ENCODE measurements at regions not wholly inside any gene's neighbourhood (a gene's known extent, or its start where the extent isn't known, plus 50 kb on each side); places are given as distances from the start of the nearest gene placed in this dataset.
"Not testable (repeated sequence)": the region's sequence is repeated elsewhere in the genome, so short reads cannot be mapped to it uniquely, and the experiment has no call there.

DNA sequence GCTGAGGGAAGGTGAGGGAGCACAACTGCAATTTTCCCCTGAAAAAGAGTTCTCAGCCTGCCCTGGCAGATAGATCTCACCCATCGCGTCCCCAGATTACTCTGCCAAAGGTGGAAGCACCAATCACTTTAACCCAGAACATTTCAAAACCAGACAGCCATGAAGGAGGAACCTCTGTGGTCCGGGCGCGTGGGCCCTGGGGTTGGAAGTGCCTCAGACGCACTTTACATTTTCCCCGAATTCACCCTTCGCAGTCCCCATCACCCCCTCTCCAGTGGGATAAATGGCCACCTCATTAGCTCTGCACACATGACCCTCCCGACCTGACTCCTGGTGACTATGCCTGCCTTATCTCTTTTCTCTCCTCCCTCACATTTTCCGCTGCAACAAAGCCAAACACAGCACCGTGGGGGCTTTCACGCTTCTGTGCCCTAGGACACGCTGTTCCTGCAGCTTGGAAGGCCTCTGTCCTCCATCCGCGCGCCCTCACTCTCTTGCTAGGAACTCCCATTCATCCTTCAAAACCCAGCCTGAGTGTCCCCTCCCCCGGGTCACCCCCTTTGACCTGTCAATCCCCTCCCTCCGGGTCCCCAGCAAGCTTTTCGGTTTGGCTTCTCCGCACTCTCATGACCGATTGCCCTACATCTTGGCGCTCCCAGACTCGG lies 68.2 kb upstream of the SPDYE9 start:
- H3K36me3 ChIP-seq (ENCODE audit: insufficient read depth, low read length, poor library complexity, severe bottlenecking); H3K27me3 ChIP-seq (replicated peaks; ENCODE audit: insufficient read depth, low read depth, low read length, poor library complexity); intact Hi-C loops (cut with micrococcal nuclease; ENCODE audit: unreplicated experiment); H3K9me3 ChIP-seq (ENCODE audit: low read depth, low read length, poor library complexity, severe bottlenecking); CTCF ChIA-PET; BruUV-seq (replicated peaks); H3K27ac ChIP-seq (ENCODE audit: low read depth, low read length, poor library complexity, severe bottlenecking); H3K4me1 ChIP-seq (ENCODE audit: insufficient read depth, low read length, poor library complexity, severe bottlenecking); DNase-seq (ENCODE audit: low spot score); POLR2A ChIA-PET (ENCODE audit: low non-redundant PET): not testable (repeated sequence)
- peak overlapping the region; percentile 34 for H3K4me3 ChIP-seq (ENCODE audit: low read depth, low read length, poor library complexity, severe bottlenecking)

DNA sequence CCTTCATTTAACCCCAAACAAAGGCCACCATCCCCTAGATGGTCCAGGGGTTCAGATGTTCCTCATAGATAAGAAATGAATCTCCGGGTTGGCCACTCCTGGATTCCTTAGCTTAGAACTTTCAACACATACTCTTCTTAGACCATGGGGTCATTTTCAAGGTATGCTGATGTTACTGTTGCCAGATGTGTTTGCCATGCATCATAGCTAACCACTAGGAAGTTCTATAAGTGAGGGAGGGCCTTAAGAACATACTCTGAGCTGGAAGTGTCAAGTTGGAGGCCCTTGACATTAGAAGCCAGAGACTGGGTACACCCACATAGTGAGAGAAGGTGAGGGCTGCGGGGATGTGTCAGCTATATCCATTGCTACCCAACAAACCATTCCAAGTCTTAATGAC lies 62.7 kb upstream of the SPDYE9 start:
- H3K27me3 ChIP-seq (replicated peaks; ENCODE audit: insufficient read depth, low read depth, low read length, poor library complexity); POLR2A ChIA-PET (ENCODE audit: low non-redundant PET); H3K27ac ChIP-seq (ENCODE audit: low read depth, low read length, poor library complexity, severe bottlenecking); H3K9me3 ChIP-seq (ENCODE audit: low read depth, low read length, poor library complexity, severe bottlenecking); H3K4me3 ChIP-seq (ENCODE audit: low read depth, low read length, poor library complexity, severe bottlenecking); CTCF ChIA-PET; H3K36me3 ChIP-seq (ENCODE audit: insufficient read depth, low read length, poor library complexity, severe bottlenecking); intact Hi-C loops (cut with micrococcal nuclease; ENCODE audit: unreplicated experiment); H3K4me1 ChIP-seq (ENCODE audit: insufficient read depth, low read length, poor library complexity, severe bottlenecking); DNase-seq (ENCODE audit: low spot score); BruUV-seq (replicated peaks): not testable (repeated sequence)

DNA sequence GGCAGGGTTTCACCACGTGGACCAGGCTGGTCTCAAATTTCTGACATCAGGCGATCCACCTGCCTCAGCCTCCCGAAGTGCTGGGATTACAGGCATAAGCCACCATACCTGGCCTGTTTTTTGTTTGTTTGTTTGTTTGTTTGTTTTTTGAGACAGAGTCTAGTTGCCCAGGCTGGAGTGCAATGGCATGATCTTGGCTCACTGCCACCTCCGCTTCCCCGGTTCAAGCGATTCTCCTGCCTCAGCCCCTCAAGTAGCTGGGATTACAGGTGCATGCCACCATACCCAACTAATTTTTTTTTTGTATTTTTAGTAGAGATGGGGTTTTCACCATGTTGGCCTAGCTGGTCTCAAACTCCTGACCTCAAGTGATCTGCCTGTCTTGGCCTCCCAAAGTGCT lies 61.8 kb upstream of the SPDYE9 start:
- H3K27ac ChIP-seq (ENCODE audit: low read depth, low read length, poor library complexity, severe bottlenecking); intact Hi-C loops (cut with micrococcal nuclease; ENCODE audit: unreplicated experiment); H3K9me3 ChIP-seq (ENCODE audit: low read depth, low read length, poor library complexity, severe bottlenecking); BruUV-seq (replicated peaks); POLR2A ChIA-PET (ENCODE audit: low non-redundant PET); DNase-seq (ENCODE audit: low spot score); CTCF ChIA-PET; H3K27me3 ChIP-seq (replicated peaks; ENCODE audit: insufficient read depth, low read depth, low read length, poor library complexity); H3K4me3 ChIP-seq (ENCODE audit: low read depth, low read length, poor library complexity, severe bottlenecking); H3K4me1 ChIP-seq (ENCODE audit: insufficient read depth, low read length, poor library complexity, severe bottlenecking); H3K36me3 ChIP-seq (ENCODE audit: insufficient read depth, low read length, poor library complexity, severe bottlenecking): not testable (repeated sequence)

DNA sequence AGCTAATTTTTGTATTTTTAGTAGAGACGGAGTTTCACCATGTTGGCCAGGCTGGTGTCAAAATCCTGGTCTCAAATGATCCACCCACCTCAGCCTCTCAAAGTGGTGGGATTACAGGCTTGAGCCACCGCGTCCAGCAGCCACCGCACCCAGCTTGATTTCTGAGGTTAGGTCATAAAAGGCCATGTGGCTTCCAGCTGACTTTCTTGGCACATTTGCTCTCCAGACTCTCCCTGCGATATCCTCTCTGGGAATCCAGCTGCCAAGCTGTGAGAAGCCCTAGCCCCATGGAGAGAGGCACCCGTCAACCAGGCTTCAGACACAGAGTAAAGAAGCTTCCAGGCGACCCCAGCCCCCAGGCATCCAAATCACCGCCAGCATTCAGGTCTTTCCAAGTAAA lies 58.2 kb upstream of the SPDYE9 start:
- intact Hi-C loops (cut with micrococcal nuclease; ENCODE audit: unreplicated experiment); CTCF ChIA-PET; H3K4me3 ChIP-seq (ENCODE audit: low read depth, low read length, poor library complexity, severe bottlenecking); H3K36me3 ChIP-seq (ENCODE audit: insufficient read depth, low read length, poor library complexity, severe bottlenecking); H3K27ac ChIP-seq (ENCODE audit: low read depth, low read length, poor library complexity, severe bottlenecking); BruUV-seq (replicated peaks); DNase-seq (ENCODE audit: low spot score); POLR2A ChIA-PET (ENCODE audit: low non-redundant PET); H3K9me3 ChIP-seq (ENCODE audit: low read depth, low read length, poor library complexity, severe bottlenecking); H3K4me1 ChIP-seq (ENCODE audit: insufficient read depth, low read length, poor library complexity, severe bottlenecking); H3K27me3 ChIP-seq (replicated peaks; ENCODE audit: insufficient read depth, low read depth, low read length, poor library complexity): not testable (repeated sequence)

DNA sequence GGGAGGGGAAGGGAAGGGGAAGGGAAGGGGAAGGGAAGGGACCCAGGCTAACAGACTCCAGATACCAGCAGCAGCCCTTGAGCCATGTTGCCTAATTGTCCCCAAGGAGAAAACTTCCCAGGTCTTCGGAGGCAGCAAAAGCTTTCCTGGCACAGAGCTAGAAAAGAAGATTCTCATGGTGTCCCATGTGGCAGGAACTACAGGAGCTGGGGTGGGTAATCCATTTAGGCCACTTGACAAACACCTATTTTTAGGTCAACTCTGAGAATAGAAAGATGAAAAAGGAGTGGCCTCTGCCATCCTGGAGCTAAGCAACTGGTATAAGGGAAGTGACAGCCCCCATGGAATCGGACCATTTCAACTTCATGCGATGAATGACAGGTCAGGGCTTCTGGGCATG lies 52.1 kb upstream of the SPDYE9 start:
- BruUV-seq (replicated peaks); DNase-seq (ENCODE audit: low spot score); POLR2A ChIA-PET (ENCODE audit: low non-redundant PET); H3K27me3 ChIP-seq (replicated peaks; ENCODE audit: insufficient read depth, low read depth, low read length, poor library complexity); H3K9me3 ChIP-seq (ENCODE audit: low read depth, low read length, poor library complexity, severe bottlenecking); intact Hi-C loops (cut with micrococcal nuclease; ENCODE audit: unreplicated experiment); H3K36me3 ChIP-seq (ENCODE audit: insufficient read depth, low read length, poor library complexity, severe bottlenecking); H3K27ac ChIP-seq (ENCODE audit: low read depth, low read length, poor library complexity, severe bottlenecking); H3K4me3 ChIP-seq (ENCODE audit: low read depth, low read length, poor library complexity, severe bottlenecking); CTCF ChIA-PET; H3K4me1 ChIP-seq (ENCODE audit: insufficient read depth, low read length, poor library complexity, severe bottlenecking): not testable (repeated sequence)

Measured in A673 (cell line).